Kidney glomerular epithelial cell (primary cell): ENCODE measurements at regions not wholly inside any gene's neighbourhood (a gene's known extent, or its start where the extent isn't known, plus 50 kb on each side); places are given as distances from the start of the nearest gene placed in this dataset.

Experiments used
- DNase-seq: peaks from one replicate; lab custom pipeline; 2025; lab: John Stamatoyannopoulos, UW

- DNase-seq = no peak
Measured at GRCh38 chr5:114657342-114658130, 295.7 kb downstream of the KCNN2 start.

GRCh38 chr5:114649878-114650277 lies 288.0 kb downstream of the KCNN2 start:
- no peak for DNase-seq

- no peak for DNase-seq
Measured at GRCh38 chr5:114648940-114649339, 287.1 kb downstream of the KCNN2 start.

- DNase-seq = no peak
Measured at GRCh38 chr5:114644576-114644975, 282.7 kb downstream of the KCNN2 start.

- DNase-seq = no peak
Measured at GRCh38 chr5:114636271-114636670, 274.4 kb downstream of the KCNN2 start.

- no peak for DNase-seq
Measured at GRCh38 chr5:114634967-114635901, 273.4 kb downstream of the KCNN2 start.

GRCh38 chr5:114634517-114634916 lies 272.6 kb downstream of the KCNN2 start:
- no peak for DNase-seq

GRCh38 chr5:114612406-114612805 lies 250.5 kb downstream of the KCNN2 start:
- no peak for DNase-seq

- DNase-seq = no peak
Measured at GRCh38 chr5:114581136-114581535, 219.3 kb downstream of the KCNN2 start.

GRCh38 chr5:114565871-114566270 lies 204.0 kb downstream of the KCNN2 start:
- no peak for DNase-seq

GRCh38 chr5:114565139-114565538 lies 203.3 kb downstream of the KCNN2 start:
- no peak for DNase-seq

GRCh38 chr5:114561415-114561814 lies 199.5 kb downstream of the KCNN2 start:
- DNase-seq = no peak
